ENCODE measurements at regions not wholly inside any gene's neighbourhood (a gene's known extent, or its start where the extent isn't known, plus 50 kb on each side); places are given as distances from the start of the nearest gene placed in this dataset.

DNA sequence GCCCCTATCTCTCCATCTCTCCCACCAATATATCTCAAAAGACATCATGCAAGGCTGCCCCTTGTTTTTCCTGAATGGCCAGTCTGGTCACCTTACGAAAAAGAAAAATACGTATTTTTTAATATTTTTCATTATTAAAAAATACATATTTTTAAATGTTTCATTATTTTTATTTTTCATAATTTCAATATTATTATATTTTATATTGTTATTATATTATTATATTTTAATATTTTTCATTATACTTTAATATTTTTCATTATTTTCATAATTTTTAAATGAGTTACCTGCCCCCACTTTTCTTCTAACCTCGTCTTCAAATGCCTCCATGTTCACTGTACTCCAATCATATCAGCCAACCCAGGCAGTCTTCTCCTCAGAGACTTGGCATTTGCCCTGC is 116.0 kb upstream of the ERCC4 start:
- ChIA-PET CTCF (no interaction called here), POLR2A (no interaction called here)
- Mint-ChIP-seq H3K4me1 (no peaks in the 10 kb centered on the region), H3K9me3 (peaks cover 2% of the 10 kb centered on the region), H3K27ac (no peak overlapping the region), H3K27me3 (peaks cover 2% of the 10 kb centered on the region), H3K36me3 (ENCODE audit: low read depth) (no peaks in the 10 kb centered on the region), H3K4me3 (no peak overlapping the region)
- intact Hi-C loops (cut with micrococcal nuclease), result no loop called here
- ATAC-seq (ENCODE audit: low read depth) (no peak), DNase-seq (no peak)
- TF ChIP-seq, protein P1, sequence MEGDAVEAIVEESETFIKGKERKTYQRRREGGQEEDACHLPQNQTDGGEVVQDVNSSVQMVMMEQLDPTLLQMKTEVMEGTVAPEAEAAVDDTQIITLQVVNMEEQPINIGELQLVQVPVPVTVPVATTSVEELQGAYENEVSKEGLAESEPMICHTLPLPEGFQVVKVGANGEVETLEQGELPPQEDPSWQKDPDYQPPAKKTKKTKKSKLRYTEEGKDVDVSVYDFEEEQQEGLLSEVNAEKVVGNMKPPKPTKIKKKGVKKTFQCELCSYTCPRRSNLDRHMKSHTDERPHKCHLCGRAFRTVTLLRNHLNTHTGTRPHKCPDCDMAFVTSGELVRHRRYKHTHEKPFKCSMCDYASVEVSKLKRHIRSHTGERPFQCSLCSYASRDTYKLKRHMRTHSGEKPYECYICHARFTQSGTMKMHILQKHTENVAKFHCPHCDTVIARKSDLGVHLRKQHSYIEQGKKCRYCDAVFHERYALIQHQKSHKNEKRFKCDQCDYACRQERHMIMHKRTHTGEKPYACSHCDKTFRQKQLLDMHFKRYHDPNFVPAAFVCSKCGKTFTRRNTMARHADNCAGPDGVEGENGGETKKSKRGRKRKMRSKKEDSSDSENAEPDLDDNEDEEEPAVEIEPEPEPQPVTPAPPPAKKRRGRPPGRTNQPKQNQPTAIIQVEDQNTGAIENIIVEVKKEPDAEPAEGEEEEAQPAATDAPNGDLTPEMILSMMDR (IDR thresholded peaks at IDR 0.05), result no peak

DNA sequence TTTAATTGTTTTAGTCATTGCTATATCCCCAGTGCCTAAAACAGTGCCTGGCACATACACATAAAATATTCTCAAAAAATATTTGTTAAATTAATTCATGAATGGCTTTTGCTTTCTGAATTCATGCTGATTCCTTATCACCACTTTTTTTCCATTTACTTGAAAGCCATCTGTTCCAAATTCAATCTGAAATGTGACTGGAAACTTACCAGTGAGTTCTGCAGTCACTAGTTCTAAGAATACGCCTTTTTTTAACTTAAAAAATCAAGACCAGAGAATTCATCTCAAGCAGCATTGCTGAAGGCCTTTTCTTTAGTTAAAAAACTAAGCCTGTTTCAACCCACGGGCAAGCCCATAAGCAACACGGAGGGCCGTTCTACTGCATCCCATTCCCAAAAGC is 114.0 kb upstream of the ERCC4 start:
- peaks cover 2% of the 10 kb centered on the region for H3K9me3 Mint-ChIP-seq
- no peaks in the 10 kb centered on the region for H3K36me3 Mint-ChIP-seq (ENCODE audit: low read depth)
- ChIA-PET POLR2A (no interaction called here), CTCF (no interaction called here)
- H3K4me3 Mint-ChIP-seq, result no peak overlapping the region
- H3K27ac Mint-ChIP-seq, result no peak overlapping the region
- TF ChIP-seq, protein P1 (IDR thresholded peaks at IDR 0.05), result no peak
- DNase-seq (no peak), ATAC-seq (ENCODE audit: low read depth) (no peak)
- no peaks in the 10 kb centered on the region for H3K4me1 Mint-ChIP-seq
- intact Hi-C loops (cut with micrococcal nuclease), result no loop called here
- peaks cover 7% of the 10 kb centered on the region for H3K27me3 Mint-ChIP-seq

DNA sequence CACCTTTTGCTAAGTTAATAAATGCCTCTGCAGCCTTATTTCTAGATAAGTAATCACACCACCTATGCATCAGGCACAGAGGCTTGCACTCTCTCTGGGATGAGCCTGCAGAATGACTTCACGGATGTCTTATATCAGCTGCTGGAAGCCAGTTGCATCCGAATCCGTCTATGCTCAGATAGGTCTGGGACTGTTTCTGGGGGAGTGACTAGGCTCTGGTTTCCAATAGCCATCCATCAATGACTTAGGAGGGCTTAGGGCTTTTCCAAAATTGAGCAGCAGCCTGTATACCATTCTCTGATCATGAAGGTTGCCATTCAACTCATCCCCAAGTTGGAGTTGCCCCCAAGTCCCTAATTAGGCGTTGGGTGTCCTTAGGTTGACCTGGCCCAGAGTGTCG is 113.3 kb upstream of the ERCC4 start:
- CTCF ChIA-PET, result no interaction called here
- TF ChIP-seq, protein P1 (IDR thresholded peaks at IDR 0.05), result no peak
- POLR2A ChIA-PET, result no interaction called here
- intact Hi-C loops (cut with micrococcal nuclease), result no loop called here
- no peaks in the 10 kb centered on the region for H3K36me3 Mint-ChIP-seq (ENCODE audit: low read depth)
- ATAC-seq (ENCODE audit: low read depth) (no peak), DNase-seq (no peak)
- peaks cover 2% of the 10 kb centered on the region for H3K9me3 Mint-ChIP-seq
- peaks cover 8% of the 10 kb centered on the region for H3K27me3 Mint-ChIP-seq
- H3K4me1 Mint-ChIP-seq, result no peaks in the 10 kb centered on the region
- no peak overlapping the region for H3K27ac Mint-ChIP-seq
- no peak overlapping the region for H3K4me3 Mint-ChIP-seq

DNA sequence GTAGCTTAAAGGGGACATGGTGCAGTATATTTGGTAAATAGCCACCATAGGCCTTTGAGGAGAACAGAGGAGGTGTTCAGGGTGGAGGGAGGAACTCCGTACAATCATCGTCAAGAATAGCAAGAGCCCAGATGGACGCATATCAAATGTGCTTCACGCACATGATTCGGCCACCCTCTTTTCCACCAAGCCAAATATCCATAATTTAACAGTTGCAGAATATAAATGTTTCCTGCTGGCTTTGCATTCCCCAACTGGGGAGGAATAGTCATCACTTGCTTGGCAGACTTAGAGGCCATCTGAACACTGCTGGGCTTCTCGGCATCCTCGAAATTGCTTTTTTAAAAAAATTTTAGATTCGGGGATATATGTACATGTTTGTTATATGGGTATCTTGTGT is 111.9 kb upstream of the ERCC4 start:
- Mint-ChIP-seq H3K4me3 (no peak overlapping the region), H3K27ac (no peak overlapping the region), H3K9me3 (peaks cover 4% of the 10 kb centered on the region), H3K27me3 (peaks cover 8% of the 10 kb centered on the region), H3K4me1 (no peaks in the 10 kb centered on the region), H3K36me3 (ENCODE audit: low read depth) (no peaks in the 10 kb centered on the region)
- ATAC-seq (ENCODE audit: low read depth) (no peak), DNase-seq (no peak)
- CTCF ChIA-PET, result no interaction called here
- TF ChIP-seq, protein P1 (IDR thresholded peaks at IDR 0.05), result no peak
- intact Hi-C loops (cut with micrococcal nuclease), result no loop called here
- POLR2A ChIA-PET, result no interaction called here

DNA sequence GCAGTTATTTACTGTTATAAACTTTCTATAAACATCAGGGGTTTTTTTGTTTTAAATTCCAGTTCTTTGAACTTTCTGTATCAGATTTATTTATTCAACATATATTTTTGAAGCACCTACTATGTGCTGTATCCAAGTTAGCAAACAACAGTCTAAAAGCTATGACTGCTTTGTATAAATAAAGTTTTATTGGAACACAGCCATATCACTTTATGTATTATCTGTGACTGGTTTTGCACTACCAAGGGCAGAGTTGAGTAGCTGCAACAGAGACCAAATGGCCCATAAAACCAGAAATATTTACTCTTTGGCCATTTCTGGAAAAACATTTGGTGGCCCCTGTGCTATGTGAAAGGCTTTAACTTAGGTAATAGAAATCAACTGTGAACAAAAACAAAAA is 110.2 kb upstream of the ERCC4 start:
- Mint-ChIP-seq H3K4me1 (no peaks in the 10 kb centered on the region), H3K27ac (no peak overlapping the region), H3K9me3 (peaks cover 2% of the 10 kb centered on the region), H3K36me3 (ENCODE audit: low read depth) (no peaks in the 10 kb centered on the region), H3K27me3 (peaks cover 11% of the 10 kb centered on the region), H3K4me3 (no peak overlapping the region)
- intact Hi-C loops (cut with micrococcal nuclease), result no loop called here
- ChIA-PET CTCF (no interaction called here), POLR2A (no interaction called here)
- TF ChIP-seq, protein P1 (IDR thresholded peaks at IDR 0.05), result no peak
- ATAC-seq (ENCODE audit: low read depth), result no peak
- DNase-seq, result no peak

All from activated B cell treated with CpG ODN at 0.5 μM for 24 hours (primary cell).